ENCODE measurements at regions not wholly inside any gene's neighbourhood (a gene's known extent, or its start where the extent isn't known, plus 50 kb on each side); places are given as distances from the start of the nearest gene placed in this dataset.
"Not testable (repeated sequence)": the region's sequence is repeated elsewhere in the genome, so short reads cannot be mapped to it uniquely, and the experiment has no call there.

DNA sequence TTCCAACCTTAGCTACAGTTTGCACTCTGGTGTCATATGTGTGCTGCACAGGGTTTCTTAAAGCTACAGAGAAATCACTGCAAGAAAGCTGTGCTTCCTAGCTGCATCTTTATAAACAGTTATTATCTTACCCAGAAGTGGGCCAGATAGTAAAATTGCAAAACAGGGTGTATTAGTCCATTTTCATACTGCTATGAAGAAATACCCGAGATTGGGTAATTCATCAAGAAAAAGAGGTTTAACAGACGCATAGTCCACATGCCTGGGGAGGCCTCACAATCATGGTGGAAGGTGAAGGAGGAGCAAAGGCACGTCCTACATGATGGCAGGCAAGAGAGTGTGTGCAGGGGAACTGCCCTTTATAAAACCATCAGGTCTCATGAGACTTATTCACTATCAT, 92.6 kb upstream of the AGA start:
- TF ChIP-seq, protein P1, sequence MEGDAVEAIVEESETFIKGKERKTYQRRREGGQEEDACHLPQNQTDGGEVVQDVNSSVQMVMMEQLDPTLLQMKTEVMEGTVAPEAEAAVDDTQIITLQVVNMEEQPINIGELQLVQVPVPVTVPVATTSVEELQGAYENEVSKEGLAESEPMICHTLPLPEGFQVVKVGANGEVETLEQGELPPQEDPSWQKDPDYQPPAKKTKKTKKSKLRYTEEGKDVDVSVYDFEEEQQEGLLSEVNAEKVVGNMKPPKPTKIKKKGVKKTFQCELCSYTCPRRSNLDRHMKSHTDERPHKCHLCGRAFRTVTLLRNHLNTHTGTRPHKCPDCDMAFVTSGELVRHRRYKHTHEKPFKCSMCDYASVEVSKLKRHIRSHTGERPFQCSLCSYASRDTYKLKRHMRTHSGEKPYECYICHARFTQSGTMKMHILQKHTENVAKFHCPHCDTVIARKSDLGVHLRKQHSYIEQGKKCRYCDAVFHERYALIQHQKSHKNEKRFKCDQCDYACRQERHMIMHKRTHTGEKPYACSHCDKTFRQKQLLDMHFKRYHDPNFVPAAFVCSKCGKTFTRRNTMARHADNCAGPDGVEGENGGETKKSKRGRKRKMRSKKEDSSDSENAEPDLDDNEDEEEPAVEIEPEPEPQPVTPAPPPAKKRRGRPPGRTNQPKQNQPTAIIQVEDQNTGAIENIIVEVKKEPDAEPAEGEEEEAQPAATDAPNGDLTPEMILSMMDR (IDR thresholded peaks at IDR 0.05; ENCODE audit: borderline replicate concordance, extremely low read depth, low read length, poor library complexity, severe bottlenecking) = not testable (repeated sequence)
- not testable (repeated sequence) for TF ChIP-seq EZH2 (IDR thresholded peaks at IDR 0.05; ENCODE audit: borderline replicate concordance, low read depth, low read length, severe bottlenecking)
